HG02970 (cell line): ENCODE measurements at regions not wholly inside any gene's neighbourhood (a gene's known extent, or its start where the extent isn't known, plus 50 kb on each side); places are given as distances from the start of the nearest gene placed in this dataset.

Source experiments
- ATAC-seq: cut with Tn5 transposase; IDR thresholded peaks from one replicate; pipeline ENCODE4 v1.9.1; 2021; ENCODE audit warnings: mild to moderate bottlenecking, moderate library complexity, moderate number of reproducible peaks; ENCODE audit not compliant: unreplicated experiment, low FRiP score

- ATAC-seq, result no peak
Measured at GRCh38 chr2:198385326-198385725, 580.9 kb downstream of the PLCL1 start.

DNA sequence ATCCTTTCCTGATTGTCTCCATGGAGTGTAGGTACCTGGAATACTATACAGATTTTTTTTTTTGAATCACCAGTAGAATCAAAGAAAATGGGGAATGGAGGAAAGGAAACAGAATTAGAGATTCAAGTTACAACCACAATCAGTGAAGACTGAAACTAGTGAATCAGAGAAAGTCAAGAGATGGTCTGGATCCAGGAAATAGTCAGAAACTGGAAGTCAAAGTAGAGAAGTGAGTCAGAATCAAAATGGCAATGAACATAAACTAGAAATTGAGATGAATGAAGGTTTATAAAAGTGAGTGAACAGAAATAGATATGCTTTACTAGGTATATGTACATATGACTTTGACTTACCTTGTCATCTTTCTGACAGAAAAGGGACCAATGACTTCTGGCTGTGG lies 579.0 kb downstream of the PLCL1 start:
- no peak for ATAC-seq

DNA sequence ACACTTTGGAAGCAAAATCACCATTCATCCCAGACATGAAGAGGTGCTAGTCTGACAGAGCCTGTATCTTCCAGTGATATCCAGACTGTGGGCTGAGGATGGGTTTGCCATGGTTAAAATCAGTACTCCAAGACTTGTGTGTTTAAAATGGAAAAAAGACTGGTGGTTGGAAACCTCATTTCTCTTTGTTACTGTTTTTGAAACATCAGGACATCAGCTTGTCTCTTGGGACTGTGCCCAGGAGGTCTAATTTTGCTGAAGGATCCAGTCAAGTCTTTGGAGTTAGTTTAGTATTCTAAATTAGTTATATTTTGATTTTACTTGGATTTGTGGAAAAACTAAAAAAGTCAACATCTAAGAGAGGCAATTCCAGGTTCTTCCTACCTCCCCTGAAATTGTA lies 578.4 kb downstream of the PLCL1 start:
- ATAC-seq, result no peak

GRCh38 chr2:198376677-198377076 lies 572.3 kb downstream of the PLCL1 start:
- no peak for ATAC-seq

DNA sequence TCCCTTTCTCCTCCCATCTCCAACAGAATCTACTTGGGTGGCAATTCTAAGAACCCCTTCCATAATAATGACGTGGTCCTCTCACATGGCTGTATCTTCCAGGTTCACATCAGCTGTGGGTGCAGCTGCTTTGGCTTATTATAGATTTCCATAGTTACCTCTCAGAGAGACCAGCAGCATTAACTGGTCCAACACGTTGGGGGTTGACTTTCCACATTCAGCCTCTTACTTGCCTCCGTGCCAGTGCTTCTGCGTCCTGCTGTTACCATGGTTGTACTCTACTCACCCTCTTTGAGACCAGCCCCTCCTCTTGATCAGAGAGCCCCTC lies 570.7 kb downstream of the PLCL1 start:
- no peak for ATAC-seq

DNA sequence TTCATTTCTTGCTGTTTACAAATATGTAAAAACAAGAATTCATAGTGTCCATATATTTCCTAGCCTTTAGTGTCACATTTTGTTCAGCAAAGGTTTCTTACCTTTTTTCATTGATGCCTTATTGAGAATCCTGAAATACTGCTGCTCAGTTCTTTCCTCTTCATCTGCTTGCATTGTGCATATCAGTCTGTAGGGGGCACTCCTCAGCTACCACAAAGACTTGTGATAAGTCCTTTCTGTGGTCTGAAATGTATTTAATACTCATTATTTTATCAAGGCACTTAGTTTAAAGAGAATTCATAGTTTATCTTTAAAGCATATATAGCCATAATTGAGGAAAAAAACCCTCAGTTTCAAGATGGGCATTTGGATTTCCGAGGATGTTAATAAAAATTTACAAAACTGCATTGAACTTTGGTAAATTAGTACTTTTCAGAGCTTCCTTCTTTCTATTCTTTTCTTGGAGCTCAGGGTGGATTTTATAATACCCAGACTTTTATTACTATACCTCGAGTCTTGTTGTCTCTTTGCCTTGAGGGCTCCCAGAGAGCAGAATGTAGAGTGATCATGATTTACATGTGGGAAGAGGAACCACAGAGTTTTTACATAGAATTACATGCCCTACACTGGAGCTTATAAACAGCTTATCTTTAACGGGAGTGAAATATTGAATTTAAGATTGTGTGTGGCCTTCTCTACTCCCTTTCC lies 570.1 kb downstream of the PLCL1 start:
- ATAC-seq, result no peak

DNA sequence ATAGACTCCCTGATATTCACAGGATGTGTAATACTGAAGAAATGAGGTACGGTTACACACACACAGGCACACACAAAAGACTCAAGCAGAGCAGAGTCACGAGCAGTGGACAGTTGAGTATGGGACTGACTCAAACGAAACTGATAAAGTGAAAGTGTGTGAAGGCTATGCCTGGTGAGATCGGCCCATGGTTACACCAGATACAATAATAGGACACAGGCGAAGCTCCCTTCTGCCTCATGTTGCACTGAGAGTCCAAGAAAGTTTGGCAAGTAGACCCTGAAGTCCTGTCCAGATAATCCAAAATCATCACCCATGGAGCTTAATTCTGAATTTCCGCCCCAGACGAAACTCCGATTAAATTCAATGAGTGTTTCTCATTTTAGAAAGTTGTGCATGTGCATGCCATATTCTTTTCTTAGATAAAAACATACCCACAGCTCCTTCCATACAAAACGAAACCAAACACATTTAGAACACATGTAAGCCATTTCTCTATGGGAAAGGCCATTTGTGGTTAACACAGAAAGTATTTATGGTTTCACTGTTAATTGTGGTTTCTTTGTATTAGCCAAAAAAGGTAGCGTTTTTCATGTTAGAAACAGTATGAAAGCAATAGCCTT lies 567.6 kb downstream of the PLCL1 start:
- peak; percentile 97 for ATAC-seq

DNA sequence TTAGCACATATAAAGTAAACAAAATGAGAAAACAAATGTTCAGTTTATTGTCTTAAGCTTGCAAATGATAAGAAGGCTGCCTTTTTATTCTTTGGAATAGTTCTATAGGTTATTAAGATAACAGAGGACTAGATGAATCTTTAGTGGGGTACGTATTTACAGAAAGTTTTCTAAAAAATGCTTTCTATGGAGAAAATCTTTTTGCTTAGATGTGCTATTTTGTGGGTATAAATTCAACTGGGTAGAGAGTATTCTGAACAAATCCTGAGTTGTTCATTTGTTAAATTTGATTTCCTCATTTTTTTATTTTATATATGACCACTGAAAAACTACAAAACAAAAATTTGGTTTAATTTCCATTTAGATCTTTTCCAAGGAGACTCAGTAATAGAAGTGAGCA lies 566.9 kb downstream of the PLCL1 start:
- ATAC-seq, result no peak

DNA sequence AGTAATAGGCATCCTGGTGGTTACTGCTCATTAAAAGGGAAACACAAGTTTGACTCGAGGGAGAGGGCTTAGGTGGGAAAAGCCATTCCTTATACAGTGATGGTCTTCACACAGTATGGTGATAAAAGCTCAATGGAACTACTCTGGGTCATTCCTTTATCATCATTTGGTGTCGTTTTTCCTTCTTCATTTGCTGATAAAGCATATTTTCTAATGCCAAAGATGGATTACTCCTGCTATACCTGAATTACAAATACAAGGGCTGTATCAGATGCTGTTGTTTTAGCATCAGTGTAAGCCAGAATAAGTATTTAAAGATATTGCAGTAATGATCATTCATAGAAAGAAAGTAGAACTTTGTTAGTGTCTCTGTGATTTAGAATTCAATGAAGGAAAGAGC lies 563.7 kb downstream of the PLCL1 start:
- no peak for ATAC-seq

GRCh38 chr2:198362740-198363139 lies 558.3 kb downstream of the PLCL1 start:
- ATAC-seq, result no peak

GRCh38 chr2:198359308-198359707 lies 554.9 kb downstream of the PLCL1 start:
- no peak for ATAC-seq

GRCh38 chr2:198356157-198356556 lies 551.8 kb downstream of the PLCL1 start:
- no peak for ATAC-seq

DNA sequence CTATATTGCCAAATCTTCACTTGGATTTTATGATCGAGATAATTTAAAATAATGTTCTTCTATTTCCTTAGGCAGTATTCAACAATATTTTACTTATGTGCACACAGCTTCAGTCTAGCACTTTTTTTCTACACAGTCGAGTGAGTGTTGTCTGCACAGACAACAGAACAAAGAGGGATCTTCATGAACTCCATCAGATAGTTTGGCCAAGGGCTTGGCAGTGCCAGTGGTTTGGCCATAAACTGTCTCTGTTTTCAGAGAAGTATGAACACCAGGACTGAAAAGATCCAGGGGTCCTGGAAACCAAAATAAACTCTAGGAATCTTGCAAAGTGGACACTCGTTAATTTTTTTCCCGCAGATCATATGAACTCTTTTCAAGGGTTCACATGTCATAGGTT lies 547.3 kb downstream of the PLCL1 start:
- no peak for ATAC-seq

- no peak for ATAC-seq
Measured at GRCh38 chr2:198347946-198348345, 543.6 kb downstream of the PLCL1 start.

GRCh38 chr2:198347349-198347748 lies 543.0 kb downstream of the PLCL1 start:
- ATAC-seq, result no peak

DNA sequence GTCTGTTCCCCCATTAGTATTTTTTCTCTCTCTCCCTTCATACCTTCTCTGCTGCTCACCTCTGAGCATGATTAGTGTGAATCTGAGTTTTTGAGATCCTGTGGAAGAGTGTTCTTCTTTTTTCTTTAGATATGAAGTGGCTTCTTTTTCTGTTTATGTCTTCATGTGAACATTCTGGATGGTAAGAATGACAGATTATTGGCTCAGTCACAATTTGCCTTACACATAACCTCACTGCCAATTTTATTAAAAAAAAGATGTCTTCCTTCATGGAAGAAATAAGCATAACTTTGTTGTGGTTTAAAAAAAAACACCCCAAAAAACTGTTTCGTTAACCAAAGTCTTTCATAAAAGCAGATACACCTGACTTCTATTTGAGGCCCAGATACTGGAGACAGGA lies 539.1 kb downstream of the PLCL1 start:
- ATAC-seq, result no peak

GRCh38 chr2:198340846-198341245 lies 536.5 kb downstream of the PLCL1 start:
- no peak for ATAC-seq

GRCh38 chr2:198339116-198339515 lies 534.7 kb downstream of the PLCL1 start:
- no peak for ATAC-seq

DNA sequence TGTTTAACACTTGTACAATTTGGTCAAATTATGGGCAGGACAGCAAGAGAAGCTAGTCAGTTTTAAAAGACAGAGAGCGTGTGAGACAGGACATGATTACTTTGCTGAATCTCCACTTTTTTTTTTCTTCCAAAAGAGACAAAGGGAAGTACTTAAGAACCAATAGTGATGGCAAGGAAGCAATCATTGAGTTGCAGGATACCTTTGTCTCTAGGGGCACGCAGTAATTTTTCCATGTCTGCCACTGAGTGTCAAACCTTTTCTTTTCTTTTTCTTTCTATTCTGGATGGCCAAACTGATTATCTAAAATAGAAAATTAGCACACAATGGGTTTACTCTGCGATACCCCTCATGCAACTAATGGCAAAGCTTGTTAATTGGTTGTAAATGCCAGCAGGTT lies 533.0 kb downstream of the PLCL1 start:
- ATAC-seq, result no peak

GRCh38 chr2:198328454-198328853 lies 524.1 kb downstream of the PLCL1 start:
- ATAC-seq, result no peak

DNA sequence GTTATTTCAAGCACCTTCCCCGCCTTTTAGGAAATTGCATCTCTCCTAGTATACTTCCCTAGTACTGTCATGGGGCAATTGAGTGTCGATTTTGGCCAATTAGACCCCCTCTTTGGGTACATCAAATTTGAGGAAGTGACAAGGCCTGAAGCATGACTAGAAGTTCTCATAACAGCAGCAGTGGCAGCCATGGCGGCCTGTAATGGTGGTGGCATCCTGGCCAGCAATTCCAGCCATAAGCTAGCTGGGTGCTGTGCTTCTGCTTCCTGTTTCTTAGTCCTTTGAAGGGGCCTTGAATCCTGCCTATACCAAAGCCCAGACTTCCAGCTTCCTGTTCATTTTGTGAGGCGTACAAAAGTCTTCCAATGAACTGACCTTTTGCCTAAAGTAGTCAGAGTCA lies 523.1 kb downstream of the PLCL1 start:
- ATAC-seq, result no peak

DNA sequence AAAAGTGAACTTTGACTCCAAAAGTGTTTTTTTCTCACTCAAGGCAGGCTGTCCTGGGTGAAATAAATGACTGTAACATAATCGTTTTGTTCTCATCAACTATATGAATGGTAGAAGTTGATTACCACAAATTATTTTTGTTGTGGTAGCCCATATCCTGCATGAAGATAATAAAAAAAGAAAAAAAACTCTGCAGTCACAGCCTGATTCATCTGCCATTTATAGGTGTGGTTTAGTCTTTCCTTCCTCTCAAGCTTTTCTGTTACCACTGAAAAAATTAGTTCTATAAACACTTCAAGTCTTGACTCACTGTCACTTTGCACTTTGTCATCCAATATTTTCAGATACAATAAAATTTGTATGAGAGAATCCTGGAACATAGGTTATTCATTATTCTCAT lies 522.0 kb downstream of the PLCL1 start:
- ATAC-seq, result no peak

DNA sequence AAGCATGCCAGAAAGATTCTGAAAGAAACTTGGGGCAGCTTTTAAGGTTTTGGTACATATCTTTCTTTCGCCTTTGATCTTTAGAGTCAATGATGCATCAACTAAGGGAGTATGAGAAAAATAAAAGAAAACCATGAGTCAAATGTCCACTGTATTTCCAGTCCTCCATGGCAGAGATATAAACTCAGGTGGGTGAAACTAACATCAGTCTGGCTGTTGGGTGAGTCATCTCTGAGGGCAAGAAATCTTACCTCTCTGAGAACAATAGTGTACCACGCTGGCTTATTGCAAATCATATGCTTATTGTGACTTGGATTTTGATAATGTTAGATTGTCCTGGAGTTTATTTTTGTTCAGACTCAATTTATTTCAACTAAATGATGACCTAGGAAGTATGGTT lies 521.0 kb downstream of the PLCL1 start:
- no peak for ATAC-seq
